NB4 (cell line): ENCODE measurements at regions not wholly inside any gene's neighbourhood (a gene's known extent, or its start where the extent isn't known, plus 50 kb on each side); places are given as distances from the start of the nearest gene placed in this dataset.

Source experiments
- CTCF ChIP-seq: IDR thresholded peaks from one replicate; pipeline ENCODE4 v1.5.1; 2012; ENCODE audit warnings: low read depth, low read length
- MAX ChIP-seq: IDR thresholded peaks from 2 replicates; pipeline ENCODE4 v1.6.1; 2011; ENCODE audit warnings: low read depth, low read length
- MYC ChIP-seq: IDR thresholded peaks from 2 replicates; pipeline ENCODE4 v1.6.1; 2011; ENCODE audit warnings: low read depth, low read length
- POLR2A ChIP-seq: IDR thresholded peaks from 2 replicates; pipeline ENCODE4 v1.6.1; 2011; ENCODE audit warnings: mild to moderate bottlenecking; ENCODE audit not compliant: insufficient read length; ENCODE audit errors: extremely low read depth

- TF ChIP-seq CTCF (no peak), POLR2A (no peak), MAX (no peak), MYC (no peak)
Observed at GRCh38 chr16:74168445-74168844, 128.2 kb upstream of the PSMD7 start.
